GM23248 (cell line): ENCODE measurements at regions not wholly inside any gene's neighbourhood (a gene's known extent, or its start where the extent isn't known, plus 50 kb on each side); places are given as distances from the start of the nearest gene placed in this dataset.

Source experiments
- DNase-seq: peaks from one replicate; pipeline ENCODE4 v3.0.0-alpha.2; 2015
- H2AFZ ChIP-seq: fragments of 200-600 bp; sonication (generic); 2 replicates; pipeline ENCODE4 v1.6.1; 2016; ENCODE audit warnings: antibody characterized with exemption
- H3F3A ChIP-seq: fragments of 200-600 bp; sonication (generic); 2 replicates; pipeline ENCODE4 v1.6.1; 2016; ENCODE audit warnings: mild to moderate bottlenecking, antibody characterized with exemption, mixed run types; ENCODE audit not compliant: insufficient read depth
- H3K27ac ChIP-seq: fragments of 200-600 bp; sonication (generic); 2 replicates; pipeline ENCODE4 v1.5.1; 2016; ENCODE audit warnings: mild to moderate bottlenecking
- H3K27me3 ChIP-seq: fragments of 200-600 bp; sonication (generic); replicated peaks from 2 replicates; pipeline ENCODE4 v1.6.1; 2016; ENCODE audit warnings: mild to moderate bottlenecking; ENCODE audit not compliant: insufficient read depth
- H3K36me3 ChIP-seq: fragments of 200-600 bp; sonication (generic); 2 replicates; pipeline ENCODE4 v1.6.1; 2016; ENCODE audit warnings: low read depth, mild to moderate bottlenecking
- H3K4me1 ChIP-seq: fragments of 200-600 bp; sonication (generic); 2 replicates; pipeline ENCODE4 v1.6.1; 2016; ENCODE audit warnings: mild to moderate bottlenecking; ENCODE audit not compliant: insufficient read depth
- H3K4me2 ChIP-seq: fragments of 200-600 bp; sonication (generic); one replicate; pipeline ENCODE4 v1.6.1; 2016; ENCODE audit warnings: mild to moderate bottlenecking; ENCODE audit not compliant: unreplicated experiment
- H3K4me3 ChIP-seq: fragments of 200-600 bp; sonication (generic); 2 replicates; pipeline ENCODE4 v1.5.1; 2016; ENCODE audit warnings: mild to moderate bottlenecking
- H3K79me2 ChIP-seq: fragments of 200-600 bp; sonication (generic); 2 replicates; pipeline ENCODE4 v1.6.1; 2016; ENCODE audit warnings: mild to moderate bottlenecking; ENCODE audit not compliant: insufficient read depth
- H3K9ac ChIP-seq: fragments of 200-600 bp; sonication (generic); 2 replicates; pipeline ENCODE4 v1.6.1; 2016; ENCODE audit warnings: mild to moderate bottlenecking
- H3K9me2 ChIP-seq: fragments of 200-600 bp; sonication (generic); 2 replicates; pipeline ENCODE4 v1.6.1; 2016; ENCODE audit warnings: mixed run types, mild to moderate bottlenecking, moderate library complexity; ENCODE audit not compliant: insufficient read depth
- H3K9me3 ChIP-seq: fragments of 200-600 bp; sonication (generic); one replicate; pipeline ENCODE4 v1.6.1; 2017; ENCODE audit warnings: low read depth
- H4K20me1 ChIP-seq: fragments of 200-600 bp; sonication (generic); 2 replicates; pipeline ENCODE4 v1.6.0; 2016; ENCODE audit not compliant: insufficient read depth
- EZH2 ChIP-seq: fragments of 200-600 bp; sonication (generic); IDR thresholded peaks from 2 replicates; pipeline ENCODE4 v1.6.1; 2018; ENCODE audit warnings: antibody characterized with exemption, mild to moderate bottlenecking; ENCODE audit not compliant: insufficient read depth, poor library complexity, severe bottlenecking
- EZH2phosphoT487 ChIP-seq: fragments of 200-600 bp; sonication (generic); IDR thresholded peaks from 2 replicates; pipeline ENCODE4 v1.6.1; 2018; ENCODE audit warnings: antibody characterized with exemption, moderate library complexity, mild to moderate bottlenecking, low read depth; ENCODE audit not compliant: insufficient read depth
- WGBS, 2 experiments: methylation state at CpG; one replicate each; pipeline ENCODE4 v1.1.6; 2015 to 2017; ENCODE audit warnings: low lambda C conversion rate in 2 of 2, low coverage in 1 of 2; ENCODE audit errors: missing lambda C conversion rate in 2 of 2; 5-methylcytosine and 5-hydroxymethylcytosine counted together
- in situ Hi-C: fragments of 300-500 bp; cut with MboI; formaldehyde crosslinking; loops from 2 replicates; pipeline ENCODE4 v1.15.0; 2020

GRCh38 chr5:126129431-126129830 is 293.8 kb upstream of the GRAMD2B start:
- Histone ChIP-seq H4K20me1 (no peaks in the 10 kb centered on the region), H3F3A (no peaks in the 10 kb centered on the region), H3K9me2 (0 out of 2 replicates have a peak, but pooled peaks cover 4% of the 10 kb centered on the region), H3K9ac (no peak overlapping the region), H3K4me1 (peaks cover 11% of the 10 kb centered on the region), H3K4me2 (no peak overlapping the region), H3K27me3 (no peaks in the 10 kb centered on the region), H3K79me2 (no peaks in the 10 kb centered on the region), H2AFZ (no peak overlapping the region), H3K9me3 (no peaks in the 10 kb centered on the region), H3K27ac (no peak overlapping the region), H3K36me3 (no peaks in the 10 kb centered on the region), H3K4me3 (no peak overlapping the region)
- WGBS, 2 experiments, result 93 to 94% methylated on average over 2 of the region's 2 CpGs
- in situ Hi-C loops, result no loop called here
- TF ChIP-seq EZH2phosphoT487 (no peak), EZH2 (no peak)
- no peak for DNase-seq

- Histone ChIP-seq H3K4me2 (no peak overlapping the region), H3K9me2 (0 out of 2 replicates have a peak, but pooled peaks cover 4% of the 10 kb centered on the region), H2AFZ (no peak overlapping the region), H3F3A (peaks cover 13% of the 10 kb centered on the region), H3K4me1 (peaks cover 12% of the 10 kb centered on the region), H3K27ac (no peak overlapping the region), H3K9me3 (no peaks in the 10 kb centered on the region), H3K27me3 (no peaks in the 10 kb centered on the region), H3K4me3 (no peak overlapping the region), H3K9ac (no peak overlapping the region), H4K20me1 (no peaks in the 10 kb centered on the region), H3K79me2 (no peaks in the 10 kb centered on the region), H3K36me3 (no peaks in the 10 kb centered on the region)
- DNase-seq, result no peak
- in situ Hi-C loops, result no loop called here
- WGBS, 2 experiments, result 83 to 93% methylated on average over 1 of the region's 1 CpG
- TF ChIP-seq EZH2phosphoT487 (no peak), EZH2 (no peak)
These were observed 289.8 kb upstream of the GRAMD2B start for GRCh38 chr5:126133424-126133823.

- no peaks in the 10 kb centered on the region for H3K79me2 ChIP-seq
- H3K9me2 ChIP-seq, result no peaks in the 10 kb centered on the region
- in situ Hi-C loops, result no loop called here
- no peaks in the 10 kb centered on the region for H3K36me3 ChIP-seq
- DNase-seq, result peak; percentile 53
- TF ChIP-seq EZH2phosphoT487 (no peak), EZH2 (no peak)
- 3 to 9% methylated on average over 2 of the region's 2 CpGs for WGBS, 2 experiments
- H4K20me1 ChIP-seq, result no peaks in the 10 kb centered on the region
- H3K9me3 ChIP-seq, result no peaks in the 10 kb centered on the region
- peaks cover 38% of the 10 kb centered on the region for H3K4me1 ChIP-seq
- H3F3A ChIP-seq, result peaks cover 37% of the 10 kb centered on the region
- H3K4me2 ChIP-seq, result peak overlapping the region; percentile 68
- no peak overlapping the region for H3K9ac ChIP-seq
- H3K27me3 ChIP-seq, result no peaks in the 10 kb centered on the region
- H2AFZ ChIP-seq, result no peak overlapping the region
- H3K4me3 ChIP-seq, result no peak overlapping the region
- H3K27ac ChIP-seq, result no peak overlapping the region; the same call in 1 of the 2 replicates
These were observed 285.3 kb upstream of the GRAMD2B start for GRCh38 chr5:126137891-126138280.

- Histone ChIP-seq H3K27me3 (no peaks in the 10 kb centered on the region), H3K9ac (no peak overlapping the region), H3K9me3 (no peaks in the 10 kb centered on the region), H3K4me3 (peak overlapping the region; percentile 35; the same call in 1 of the 2 replicates), H3K27ac (no peak overlapping the region; the same call in 1 of the 2 replicates), H3K79me2 (no peaks in the 10 kb centered on the region), H2AFZ (no peak overlapping the region), H3K4me2 (peak overlapping the region; percentile 68), H4K20me1 (no peaks in the 10 kb centered on the region), H3K36me3 (no peaks in the 10 kb centered on the region), H3F3A (peaks cover 37% of the 10 kb centered on the region), H3K4me1 (peaks cover 38% of the 10 kb centered on the region), H3K9me2 (no peaks in the 10 kb centered on the region)
- peak; percentile 74 for DNase-seq
- in situ Hi-C loops, result no loop called here
- TF ChIP-seq EZH2 (no peak), EZH2phosphoT487 (no peak)
- 10 to 12% methylated on average over 3 of the region's 3 CpGs for WGBS, 2 experiments
These were observed 284.8 kb upstream of the GRAMD2B start for GRCh38 chr5:126138281-126138931.
